ENCODE measurements at regions not wholly inside any gene's neighbourhood (a gene's known extent, or its start where the extent isn't known, plus 50 kb on each side); places are given as distances from the start of the nearest gene placed in this dataset.

DNA sequence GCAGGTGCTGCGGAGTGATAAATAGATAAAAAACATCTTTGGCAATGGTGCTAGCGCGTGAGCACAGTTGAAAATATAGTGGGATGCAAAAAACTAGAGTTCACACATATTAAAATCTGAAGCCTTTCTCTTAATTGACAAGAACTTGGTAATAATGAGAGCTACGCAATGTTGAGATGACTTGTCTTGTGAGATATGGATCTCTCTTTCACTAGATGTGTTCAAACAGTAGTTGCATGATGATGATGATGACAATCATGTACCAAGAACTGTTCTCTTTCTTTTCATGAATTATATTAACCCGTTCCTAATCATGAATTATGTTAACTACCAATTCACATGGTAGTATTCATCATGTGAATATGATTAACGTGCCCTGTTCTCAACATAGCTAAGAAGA, 81.1 kb downstream of the DYNAP start:
- TF ChIP-seq CTCF (IDR thresholded peaks at IDR 0.05) (no peak), POLR2A (IDR thresholded peaks at IDR 0.05) (no peak), POLR2AphosphoS5 (IDR thresholded peaks at IDR 0.05) (no peak)

Measured in prostate gland (tissue), 2 donors.